ENCODE measurements at regions not wholly inside any gene's neighbourhood (a gene's known extent, or its start where the extent isn't known, plus 50 kb on each side); places are given as distances from the start of the nearest gene placed in this dataset.

- Mint-ChIP-seq H3K27ac (no peak overlapping the region), H3K4me1 (no peaks in the 10 kb centered on the region), H3K36me3 (no peaks in the 10 kb centered on the region), H3K27me3 (peaks cover 0 to 2% (median 0%) of the 10 kb centered on the region in 5 donors), H3K4me3 (no peak overlapping the region), H3K9me3 (peaks cover 0 to 3% (median 0%) of the 10 kb centered on the region in 9 donors)
- ATAC-seq (no peak), DNase-seq (no peak)
- POLR2A ChIA-PET: no interaction called here
Observed at GRCh38 chr9:13369431-13369830, 89.9 kb upstream of the MPDZ start.

- Mint-ChIP-seq H3K27ac (no peak overlapping the region), H3K36me3 (no peaks in the 10 kb centered on the region), H3K4me3 (no peak overlapping the region), H3K9me3 (peaks cover 0 to 3% (median 0%) of the 10 kb centered on the region in 9 donors), H3K27me3 (peaks cover 0 to 4% (median 0%) of the 10 kb centered on the region in 5 donors), H3K4me1 (no peaks in the 10 kb centered on the region)
- DNase-seq: no peak
- ATAC-seq: no peak
- POLR2A ChIA-PET: no interaction called here
Observed at GRCh38 chr9:13367784-13368183, 88.3 kb upstream of the MPDZ start.

- H3K9me3 Mint-ChIP-seq: peaks cover 0 to 3% (median 0%) of the 10 kb centered on the region in 9 donors
- no peak overlapping the region for H3K4me3 Mint-ChIP-seq
- no peak for DNase-seq
- ATAC-seq: no peak
- POLR2A ChIA-PET: no interaction called here
- no peaks in the 10 kb centered on the region for H3K36me3 Mint-ChIP-seq
- peaks cover 0 to 4% (median 0%) of the 10 kb centered on the region in 5 donors for H3K27me3 Mint-ChIP-seq
- no peak overlapping the region for H3K27ac Mint-ChIP-seq
- H3K4me1 Mint-ChIP-seq: no peaks in the 10 kb centered on the region
Observed at GRCh38 chr9:13364271-13365000, 84.9 kb upstream of the MPDZ start.

- no peak overlapping the region for H3K4me3 Mint-ChIP-seq
- H3K36me3 Mint-ChIP-seq: no peaks in the 10 kb centered on the region
- H3K9me3 Mint-ChIP-seq: peaks cover 0 to 2% (median 0%) of the 10 kb centered on the region in 9 donors
- peaks cover 0 to 3% (median 0%) of the 10 kb centered on the region in 5 donors for H3K27me3 Mint-ChIP-seq
- H3K4me1 Mint-ChIP-seq: no peaks in the 10 kb centered on the region
- H3K27ac Mint-ChIP-seq: no peak overlapping the region
- ATAC-seq (no peak), DNase-seq (no peak)
- POLR2A ChIA-PET: no interaction called here
Observed at GRCh38 chr9:13361076-13361475, 81.6 kb upstream of the MPDZ start.

DNA sequence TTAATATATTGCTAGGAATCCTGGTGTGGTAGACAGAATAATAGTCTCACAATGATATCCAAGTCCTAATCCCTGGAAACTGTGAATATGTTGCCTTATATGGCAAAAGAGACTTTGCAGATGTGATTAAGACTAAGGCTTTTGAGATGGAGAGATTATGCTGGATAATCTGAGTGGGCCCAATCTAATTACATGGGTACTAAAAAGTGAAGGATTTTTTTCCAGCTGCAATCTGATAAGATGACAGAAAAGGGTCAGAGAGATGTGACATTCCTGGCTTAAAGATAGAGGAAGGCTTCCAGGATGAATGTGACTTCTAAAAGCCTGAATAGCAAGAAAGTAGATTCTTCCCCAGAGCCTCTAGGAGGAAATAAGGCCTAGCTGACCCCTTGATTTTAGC is 80.7 kb upstream of the MPDZ start:
- POLR2A ChIA-PET: no interaction called here
- ATAC-seq (no peak), DNase-seq (no peak)
- H3K27ac Mint-ChIP-seq: no peak overlapping the region
- H3K36me3 Mint-ChIP-seq: no peaks in the 10 kb centered on the region
- no peaks in the 10 kb centered on the region for H3K4me1 Mint-ChIP-seq
- H3K27me3 Mint-ChIP-seq: peaks cover 0 to 3% (median 0%) of the 10 kb centered on the region in 5 donors
- H3K4me3 Mint-ChIP-seq: no peak overlapping the region
- H3K9me3 Mint-ChIP-seq: peaks cover 0 to 2% (median 0%) of the 10 kb centered on the region in 9 donors

DNA sequence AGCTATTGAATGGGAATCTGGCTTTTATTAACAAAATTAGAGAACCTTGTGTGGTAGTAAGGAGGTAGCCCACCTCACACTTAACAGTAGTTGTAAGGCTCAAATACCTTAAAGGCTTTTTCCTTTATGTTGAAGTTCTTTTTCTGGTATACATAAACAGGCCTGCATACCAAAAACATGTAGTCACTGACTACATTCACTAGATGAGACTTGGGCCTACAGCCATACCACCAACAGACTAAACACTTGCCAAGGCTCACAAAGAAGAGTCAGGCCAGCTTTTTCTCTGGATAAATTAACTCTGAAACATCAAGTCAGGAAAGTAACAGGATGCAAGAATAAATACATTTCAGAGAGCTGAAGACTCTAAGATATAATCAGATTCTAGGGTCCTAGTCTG is 78.6 kb upstream of the MPDZ start:
- ATAC-seq (no peak), DNase-seq (no peak)
- Mint-ChIP-seq H3K9me3 (no peaks in the 10 kb centered on the region), H3K36me3 (no peaks in the 10 kb centered on the region), H3K4me3 (no peak overlapping the region), H3K27ac (no peak overlapping the region), H3K27me3 (peaks cover 0 to 2% (median 0%) of the 10 kb centered on the region in 5 donors), H3K4me1 (no peaks in the 10 kb centered on the region)
- POLR2A ChIA-PET: no interaction called here

- H3K4me3 Mint-ChIP-seq: no peak overlapping the region
- H3K27ac Mint-ChIP-seq: no peak overlapping the region
Observed at GRCh38 chr9:13354733-13355132, 75.2 kb upstream of the MPDZ start.

DNA sequence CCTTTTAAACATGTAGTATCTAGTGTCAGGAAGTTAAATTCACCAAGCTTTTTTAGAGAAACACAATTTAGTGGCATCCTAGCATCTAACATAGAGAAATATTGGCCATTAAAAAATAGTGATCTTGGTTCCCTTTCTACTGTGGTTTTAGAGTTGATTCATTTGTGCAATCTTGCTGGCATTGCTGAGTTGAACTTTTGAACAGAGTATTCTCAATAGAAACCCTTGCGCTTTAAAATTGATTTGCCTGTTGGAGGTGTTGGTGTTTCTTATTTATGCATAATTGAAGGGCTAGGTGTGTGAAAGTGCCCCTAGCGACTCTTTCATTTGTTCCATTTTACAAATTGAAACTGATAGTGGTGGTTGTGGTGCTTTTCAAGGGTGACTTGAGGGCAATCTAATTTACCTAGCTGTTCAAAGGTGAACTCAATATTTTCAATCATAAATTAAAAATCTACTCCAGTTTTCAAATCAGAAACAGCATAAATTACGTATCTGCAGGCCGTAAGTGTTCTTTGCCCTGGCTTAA is 73.0 kb upstream of the MPDZ start:
- no peak overlapping the region for H3K27ac Mint-ChIP-seq
- ATAC-seq (no peak), DNase-seq (no peak)
- H3K36me3 Mint-ChIP-seq: no peaks in the 10 kb centered on the region
- no peaks in the 10 kb centered on the region for H3K4me1 Mint-ChIP-seq
- no peak overlapping the region for H3K4me3 Mint-ChIP-seq
- no peaks in the 10 kb centered on the region for H3K9me3 Mint-ChIP-seq
- POLR2A ChIA-PET: no interaction called here
- H3K27me3 Mint-ChIP-seq: no peaks in the 10 kb centered on the region

More at GRCh38 chr9:13354733-13355132, 75.2 kb upstream of the MPDZ start:
- Mint-ChIP-seq H3K9me3 (no peaks in the 10 kb centered on the region), H3K27me3 (no peaks in the 10 kb centered on the region), H3K36me3 (no peaks in the 10 kb centered on the region), H3K4me1 (no peaks in the 10 kb centered on the region)
- ATAC-seq: no peak
- POLR2A ChIA-PET: no interaction called here
- DNase-seq: no peak

DNA sequence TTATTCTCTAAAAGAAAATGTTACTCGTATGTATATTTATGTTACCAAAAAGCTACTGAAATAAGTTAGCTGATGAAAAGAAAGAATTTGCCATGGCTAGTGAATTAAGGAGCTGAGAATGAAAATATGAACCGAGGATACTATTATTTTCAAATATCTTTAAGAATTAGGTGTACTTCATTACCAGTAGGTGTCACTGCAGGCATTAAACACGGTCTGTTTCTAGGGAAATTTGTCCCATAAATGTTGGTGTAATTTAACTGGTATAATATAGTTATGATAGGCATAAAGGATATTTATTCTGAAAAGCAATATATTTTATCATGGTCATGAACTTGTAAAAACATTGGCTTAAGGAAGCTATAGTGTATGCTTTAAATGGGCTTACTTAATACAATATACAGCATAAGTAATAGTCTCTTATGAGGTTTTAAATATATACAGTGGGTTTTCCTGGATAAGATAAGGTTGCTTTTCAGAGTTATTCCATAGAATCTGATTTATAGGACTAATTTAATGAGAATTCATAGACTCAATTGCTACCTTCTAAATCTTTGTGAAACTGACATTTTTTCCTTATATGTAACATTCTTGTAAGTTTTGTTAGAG is 72.4 kb upstream of the MPDZ start:
- no peaks in the 10 kb centered on the region for H3K27me3 Mint-ChIP-seq
- peak in 1 of 10 donors; percentile 0 for DNase-seq

GRCh38 chr9:13332571-13332970 is 53.1 kb upstream of the MPDZ start:
- Mint-ChIP-seq H3K4me1 (no peaks in the 10 kb centered on the region), H3K27me3 (no peaks in the 10 kb centered on the region), H3K36me3 (no peaks in the 10 kb centered on the region), H3K9me3 (peaks cover 0 to 7% (median 3%) of the 10 kb centered on the region in 9 donors), H3K4me3 (no peak overlapping the region), H3K27ac (no peak overlapping the region)
- no peak for ATAC-seq
- no peak for DNase-seq
- POLR2A ChIA-PET: no interaction called here

More for the DNA sequence above, 72.4 kb upstream of the MPDZ start:
- POLR2A ChIA-PET: no interaction called here
- Mint-ChIP-seq H3K27ac (no peak overlapping the region), H3K36me3 (no peaks in the 10 kb centered on the region), H3K4me3 (no peak overlapping the region), H3K9me3 (no peaks in the 10 kb centered on the region), H3K4me1 (no peaks in the 10 kb centered on the region)
- no peak for ATAC-seq

DNA sequence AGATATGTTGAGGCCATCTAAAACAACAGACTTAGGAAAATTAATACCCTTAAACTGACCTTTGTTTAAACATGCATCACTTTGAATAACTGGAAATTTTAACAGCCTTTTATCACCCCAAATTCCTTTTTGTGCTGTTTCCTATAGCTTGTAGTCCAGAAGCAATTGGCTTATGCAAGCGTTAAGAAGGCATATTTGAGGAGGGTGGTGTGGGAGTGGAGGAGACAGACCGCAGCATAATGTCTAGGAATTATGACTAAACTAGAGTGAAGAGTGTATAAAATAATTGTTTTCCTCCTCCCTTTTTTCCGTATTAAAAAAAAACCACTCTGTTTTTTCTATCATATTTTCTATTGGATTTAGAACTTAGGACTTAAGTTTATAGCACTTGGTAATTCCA is 51.8 kb upstream of the MPDZ start:
- Mint-ChIP-seq H3K4me1 (no peaks in the 10 kb centered on the region), H3K36me3 (no peaks in the 10 kb centered on the region), H3K9me3 (peaks cover 0 to 9% (median under 1%) of the 10 kb centered on the region in 9 donors), H3K4me3 (no peak overlapping the region), H3K27me3 (no peaks in the 10 kb centered on the region), H3K27ac (no peak overlapping the region)
- DNase-seq: no peak
- POLR2A ChIA-PET: no interaction called here
- ATAC-seq: no peak

- no peaks in the 10 kb centered on the region for H3K27me3 Mint-ChIP-seq
- DNase-seq (no peak), ATAC-seq (no peak)
- no peak overlapping the region for H3K27ac Mint-ChIP-seq
- no peaks in the 10 kb centered on the region for H3K36me3 Mint-ChIP-seq
- H3K4me3 Mint-ChIP-seq: no peak overlapping the region
- H3K9me3 Mint-ChIP-seq: peaks cover 0 to 9% (median 0%) of the 10 kb centered on the region in 9 donors
- H3K4me1 Mint-ChIP-seq: no peaks in the 10 kb centered on the region
- POLR2A ChIA-PET: no interaction called here
Observed at GRCh38 chr9:13330396-13331004, 51.0 kb upstream of the MPDZ start.

All from naive thymus-derived CD8-positive, alpha-beta T cell (primary cell).